ENCODE measurements at regions not wholly inside any gene's neighbourhood (a gene's known extent, or its start where the extent isn't known, plus 50 kb on each side); places are given as distances from the start of the nearest gene placed in this dataset.

DNA sequence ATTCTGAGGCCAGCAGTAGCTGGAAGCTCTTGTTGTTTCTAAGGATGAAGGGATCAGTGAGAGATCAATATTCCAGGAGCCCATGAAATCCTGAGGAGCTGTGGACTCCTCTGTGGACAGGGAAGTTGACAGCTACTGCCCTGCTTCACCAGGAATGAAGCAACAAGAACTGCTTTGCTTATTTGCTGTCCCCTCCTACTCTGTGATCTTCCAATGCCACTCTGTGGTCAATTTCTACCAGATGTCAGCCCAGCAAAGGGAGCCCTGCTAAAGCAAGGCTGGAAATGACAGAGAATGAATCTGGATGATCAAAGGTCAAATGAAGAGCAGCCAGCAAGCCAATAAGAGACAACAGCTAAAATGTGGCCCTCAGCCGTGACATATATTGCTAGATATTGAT lies 227.5 kb upstream of the CHRM2 start:
- H3K27me3 ChIP-seq (ENCODE audit: insufficient read depth, low read length): no peaks in the 10 kb centered on the region
- H3K27ac Mint-ChIP-seq: no peak overlapping the region
- no peak overlapping the region for H2BK12ac ChIP-seq (ENCODE audit: insufficient read length, low read depth, low read length)
- no peaks in the 10 kb centered on the region; the same call in 1 of the 2 replicates for H3K4me1 ChIP-seq (ENCODE audit: insufficient read depth, low read length)
- no peak overlapping the region for H4K91ac ChIP-seq (ENCODE audit: insufficient read length, low read depth, low read length)
- no peak overlapping the region for H3T11ph ChIP-seq (ENCODE audit: low read length)
- no peak overlapping the region for H3K27ac ChIP-seq (ENCODE audit: insufficient read length, low read depth, low read length)
- no peak for DNase-seq
- H3K9me3 Mint-ChIP-seq: no peaks in the 10 kb centered on the region; a peak in 1 of 5 replicates
- no CpG with 5 or more reads among the region's 1 CpG for WGBS (ENCODE audit: extremely low coverage, insufficient read length, low lambda C conversion rate)
- H2AFZ ChIP-seq (ENCODE audit: low read length): no peak overlapping the region
- H2BK5ac ChIP-seq (ENCODE audit: insufficient read length, low read length): no peak overlapping the region
- H2BK15ac ChIP-seq (ENCODE audit: low read depth, low read length): no peak overlapping the region
- TF ChIP-seq, protein P1, sequence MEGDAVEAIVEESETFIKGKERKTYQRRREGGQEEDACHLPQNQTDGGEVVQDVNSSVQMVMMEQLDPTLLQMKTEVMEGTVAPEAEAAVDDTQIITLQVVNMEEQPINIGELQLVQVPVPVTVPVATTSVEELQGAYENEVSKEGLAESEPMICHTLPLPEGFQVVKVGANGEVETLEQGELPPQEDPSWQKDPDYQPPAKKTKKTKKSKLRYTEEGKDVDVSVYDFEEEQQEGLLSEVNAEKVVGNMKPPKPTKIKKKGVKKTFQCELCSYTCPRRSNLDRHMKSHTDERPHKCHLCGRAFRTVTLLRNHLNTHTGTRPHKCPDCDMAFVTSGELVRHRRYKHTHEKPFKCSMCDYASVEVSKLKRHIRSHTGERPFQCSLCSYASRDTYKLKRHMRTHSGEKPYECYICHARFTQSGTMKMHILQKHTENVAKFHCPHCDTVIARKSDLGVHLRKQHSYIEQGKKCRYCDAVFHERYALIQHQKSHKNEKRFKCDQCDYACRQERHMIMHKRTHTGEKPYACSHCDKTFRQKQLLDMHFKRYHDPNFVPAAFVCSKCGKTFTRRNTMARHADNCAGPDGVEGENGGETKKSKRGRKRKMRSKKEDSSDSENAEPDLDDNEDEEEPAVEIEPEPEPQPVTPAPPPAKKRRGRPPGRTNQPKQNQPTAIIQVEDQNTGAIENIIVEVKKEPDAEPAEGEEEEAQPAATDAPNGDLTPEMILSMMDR (conservative IDR thresholded peaks at IDR 0.05): no peak
- H3K9ac ChIP-seq (ENCODE audit: extremely low read depth, insufficient read length, low read length): no peak overlapping the region
- no peak overlapping the region for H4K8ac ChIP-seq (replicated peaks; ENCODE audit: insufficient read length, low read depth, low read length)
- no peaks in the 10 kb centered on the region for H3K79me2 ChIP-seq (ENCODE audit: insufficient read depth, low read length)
- H3K23me2 ChIP-seq (ENCODE audit: insufficient read length, low read depth, low read length, poor library complexity, severe bottlenecking): no peaks in the 10 kb centered on the region
- H3K18ac ChIP-seq (ENCODE audit: insufficient read length, low read depth, low read length): no peak overlapping the region
- no peak overlapping the region for H4K5ac ChIP-seq (ENCODE audit: insufficient read length, low read depth, low read length)
- H3K4me2 ChIP-seq (ENCODE audit: insufficient read depth, insufficient read length, low read length): no peak overlapping the region
- no peaks in the 10 kb centered on the region for H3K9me3 ChIP-seq (ENCODE audit: control insufficient read depth, low read depth, low read length)
- no peak overlapping the region for H2BK120ac ChIP-seq (ENCODE audit: low read depth, low read length, poor library complexity, severe bottlenecking)
- H3K36me3 Mint-ChIP-seq (ENCODE audit: insufficient read depth in 1 of 3, low read depth in 3 of 3): no peaks in the 10 kb centered on the region
- H3K4ac ChIP-seq (ENCODE audit: low read depth, low read length): no peak overlapping the region
- no peak overlapping the region for H3K23ac ChIP-seq (ENCODE audit: insufficient read length, low read depth, low read length)
- H3K4me3 Mint-ChIP-seq: no peak overlapping the region
- peaks cover 15 to 19% of the 10 kb centered on the region in 2 experiments for H3K4me1 Mint-ChIP-seq
- no peak overlapping the region for H2AK5ac ChIP-seq (ENCODE audit: insufficient read length, low read length)
- no peaks in the 10 kb centered on the region for H4K20me1 ChIP-seq (ENCODE audit: control insufficient read depth, insufficient read depth, insufficient read length)
- no peaks in the 10 kb centered on the region for H3K27me3 Mint-ChIP-seq (ENCODE audit: low read depth)
- H3K14ac ChIP-seq (ENCODE audit: insufficient read depth, low read length): no peak overlapping the region
- no peaks in the 10 kb centered on the region for H3K79me1 ChIP-seq (ENCODE audit: insufficient read depth, low read depth, low read length, poor library complexity, severe bottlenecking)
- H2BK20ac ChIP-seq (ENCODE audit: low read depth, low read length, poor library complexity, severe bottlenecking): no peak overlapping the region
- no peak overlapping the region for H3K56ac ChIP-seq (ENCODE audit: insufficient read length, low read depth, low read length)
